GM19468 (cell line): ENCODE measurements at regions not wholly inside any gene's neighbourhood (a gene's known extent, or its start where the extent isn't known, plus 50 kb on each side); places are given as distances from the start of the nearest gene placed in this dataset.
"Not testable (repeated sequence)": the region's sequence is repeated elsewhere in the genome, so short reads cannot be mapped to it uniquely, and the experiment has no call there.

ENCODE experiments used
- ATAC-seq: cut with Tn5 transposase; IDR thresholded peaks from one replicate; pipeline ENCODE4 v1.9.1; 2021; ENCODE audit warnings: mild to moderate bottlenecking, moderate library complexity, moderate number of reproducible peaks; ENCODE audit not compliant: unreplicated experiment; ENCODE audit errors: extremely low read depth

DNA sequence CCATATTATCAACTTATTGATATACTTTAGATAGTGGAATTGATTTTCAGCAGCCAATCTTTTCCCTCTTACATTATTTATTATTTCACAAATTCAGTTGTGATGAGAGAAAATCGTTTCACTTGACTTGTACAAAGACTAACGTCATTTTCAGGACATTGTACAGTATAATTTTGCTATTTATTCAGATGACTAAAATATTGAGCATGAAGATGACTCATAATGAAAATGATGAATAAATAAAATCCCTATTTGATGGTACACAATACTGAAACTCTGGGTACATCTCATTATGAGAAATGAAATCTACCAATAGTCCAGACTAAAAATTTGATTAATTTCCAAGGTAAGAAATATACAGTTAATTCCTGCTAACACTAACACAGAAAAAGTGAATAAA, 316.4 kb downstream of the CCDC74A start:
- not testable (repeated sequence) for ATAC-seq

DNA sequence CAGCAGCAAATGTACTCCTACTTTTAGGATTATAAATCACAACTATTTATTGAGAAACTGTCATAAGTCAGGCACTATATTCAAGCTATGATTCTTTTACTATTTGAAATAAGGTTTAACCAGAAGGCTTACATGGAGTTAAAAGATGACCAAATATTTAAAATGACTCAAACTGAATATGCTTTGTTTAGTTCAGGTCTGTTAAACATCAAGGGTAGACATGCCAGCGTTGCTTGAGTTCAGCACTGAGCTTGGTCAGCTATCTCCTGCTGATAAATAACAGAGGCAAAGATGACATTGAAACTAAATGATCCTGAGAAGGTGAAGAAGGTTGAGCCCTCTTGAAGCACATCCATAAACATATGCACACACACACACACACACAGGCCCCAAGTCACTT, 305.6 kb downstream of the ANKRD30BL start:
- ATAC-seq, result not testable (repeated sequence)

- ATAC-seq, result not testable (repeated sequence)
Observed at GRCh38 chr2:131858197-131858596, 303.6 kb downstream of the ANKRD30BL start.
